Mucosa of rectum (tissue), 2 donors: ENCODE measurements at regions not wholly inside any gene's neighbourhood (a gene's known extent, or its start where the extent isn't known, plus 50 kb on each side); places are given as distances from the start of the nearest gene placed in this dataset.
A peak's percentile ranks its signal among the peaks of the same experiment; 100 is the strongest.
"Not testable (repeated sequence)": the region's sequence is repeated elsewhere in the genome, so short reads cannot be mapped to it uniquely, and the experiment has no call there.

Experiments
- H3K27ac ChIP-seq, 2 donors: one replicate each; pipeline ENCODE4 v1.7.0; 2013; ENCODE audit warnings: inconsistent platforms in 2 of 2, low read depth in 2 of 2, low read length in 2 of 2
- H3K27me3 ChIP-seq, 2 donors: one replicate each; pipeline ENCODE4 v1.7.0; 2013; ENCODE audit warnings: low read length in 2 of 2; ENCODE audit not compliant: control insufficient read depth in 2 of 2, insufficient read depth in 2 of 2
- H3K36me3 ChIP-seq, 2 donors: one replicate each; pipeline ENCODE4 v1.7.0; 2013; ENCODE audit warnings: low read length in 2 of 2; ENCODE audit not compliant: control insufficient read depth in 2 of 2, insufficient read depth in 2 of 2
- H3K4me1 ChIP-seq, 2 donors: one replicate each; pipeline ENCODE4 v1.7.0; 2013; ENCODE audit warnings: low read length in 2 of 2, mild to moderate bottlenecking in 1 of 2; ENCODE audit not compliant: control insufficient read depth in 2 of 2, insufficient read depth in 2 of 2
- H3K4me3 ChIP-seq, 2 donors: one replicate each; pipeline ENCODE4 v1.7.0; 2013; ENCODE audit warnings: low read length in 2 of 2
- H3K9ac ChIP-seq, 2 donors: one replicate each; pipeline ENCODE4 v1.7.0; 2013; ENCODE audit warnings: low read length in 2 of 2, low read depth in 1 of 2, mild to moderate bottlenecking in 1 of 2
- H3K9me3 ChIP-seq, 2 donors: one replicate each; pipeline ENCODE4 v1.7.0; 2013; ENCODE audit warnings: low read length in 2 of 2; ENCODE audit not compliant: control insufficient read depth in 2 of 2
- donor health status: healthy.
- donor health status: Normal muscosa, but diverticular disease.

DNA sequence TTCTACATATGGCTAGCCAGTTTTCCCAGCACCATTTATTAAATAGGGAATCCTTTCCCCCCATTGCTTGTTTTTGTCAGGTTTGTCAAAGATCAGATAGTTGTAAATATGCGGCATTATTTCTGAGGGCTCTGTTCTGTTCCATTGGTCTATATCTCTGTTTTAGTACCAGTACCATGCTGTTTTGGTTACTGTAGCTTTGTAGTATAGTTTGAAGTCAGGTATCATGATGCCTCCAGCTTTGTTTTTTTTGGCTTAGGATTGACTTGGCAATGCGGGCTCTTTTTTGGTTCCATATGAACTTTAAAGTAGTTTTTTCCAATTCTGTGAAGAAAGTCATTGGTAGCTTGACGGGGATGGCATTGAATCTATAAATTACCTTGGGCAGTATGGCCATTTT is 60.0 kb upstream of the GPC3 start:
- not testable (repeated sequence) for H3K27me3 ChIP-seq, H3K9ac ChIP-seq, H3K4me1 ChIP-seq, H3K27ac ChIP-seq, H3K9me3 ChIP-seq, H3K36me3 ChIP-seq, H3K4me3 ChIP-seq

DNA sequence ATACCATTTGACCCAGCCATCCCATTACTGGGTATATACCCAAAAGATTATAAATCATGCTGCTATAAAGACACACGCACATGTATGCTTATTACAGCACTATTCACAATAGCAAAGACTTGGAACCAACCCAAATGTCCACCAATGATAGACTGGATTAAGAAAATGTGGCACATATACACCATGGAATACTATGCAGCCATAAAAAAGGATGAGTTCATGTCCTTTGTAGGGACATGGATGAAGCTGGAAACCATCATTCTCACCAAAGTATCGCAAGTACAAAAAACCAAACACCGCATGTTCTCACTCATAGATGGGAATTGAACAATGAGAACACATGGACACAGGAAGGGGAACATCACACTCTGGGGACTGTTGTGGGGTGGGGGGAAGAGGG is 81.7 kb upstream of the GPC3 start:
- not testable (repeated sequence) for H3K4me1 ChIP-seq, H3K27me3 ChIP-seq, H3K9me3 ChIP-seq, H3K4me3 ChIP-seq, H3K9ac ChIP-seq, H3K36me3 ChIP-seq, H3K27ac ChIP-seq

DNA sequence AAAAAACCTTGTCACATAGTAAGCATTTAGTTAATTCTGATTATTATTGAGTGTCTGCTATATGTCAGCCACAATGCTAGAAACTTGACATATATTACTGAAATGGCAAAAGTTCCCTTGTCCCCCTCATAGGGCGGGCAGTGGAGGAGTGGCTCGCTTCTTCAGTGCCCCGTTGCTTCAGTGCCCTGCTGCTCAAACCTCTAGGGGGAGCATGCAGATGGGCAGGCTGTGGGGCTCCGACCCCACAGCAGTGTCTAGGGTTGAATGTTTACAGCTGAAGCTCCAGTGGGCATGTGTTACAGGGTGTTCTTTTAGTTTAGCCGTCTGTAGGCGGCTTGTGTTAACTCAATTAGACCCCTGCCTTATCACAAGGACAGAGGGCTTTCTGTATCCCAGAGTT is 86.5 kb upstream of the GPC3 start:
- not testable (repeated sequence) for H3K27ac ChIP-seq, H3K4me3 ChIP-seq, H3K9ac ChIP-seq, H3K4me1 ChIP-seq, H3K36me3 ChIP-seq, H3K9me3 ChIP-seq, H3K27me3 ChIP-seq

DNA sequence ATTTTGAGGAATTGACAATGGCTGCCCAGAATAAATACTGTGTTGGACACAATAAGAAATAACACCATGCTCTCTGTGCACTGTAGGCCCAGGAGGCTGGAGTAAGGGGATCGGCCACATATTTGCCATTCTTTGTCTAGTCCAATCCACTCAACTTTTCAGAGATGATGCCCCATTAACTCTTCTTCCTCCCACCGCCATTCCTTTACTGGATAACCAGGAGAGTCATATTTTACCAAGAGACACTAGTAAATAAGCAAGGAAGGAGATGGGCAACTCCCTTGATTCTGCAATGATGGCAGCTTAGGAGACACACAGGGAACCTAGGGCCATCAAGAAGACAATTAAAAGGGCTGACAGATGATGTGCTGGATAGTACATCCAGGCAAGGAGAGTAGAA is 87.9 kb upstream of the GPC3 start:
- no peaks in the 10 kb centered on the region for H3K36me3 ChIP-seq
- peaks cover 2 to 6% of the 10 kb centered on the region in 2 donors for H3K27me3 ChIP-seq
- H3K4me3 ChIP-seq: no peak overlapping the region
- peaks cover 0 to 8% of the 10 kb centered on the region in 2 donors for H3K9me3 ChIP-seq
- H3K27ac ChIP-seq: no peak overlapping the region
- H3K9ac ChIP-seq: no peak overlapping the region
- no peaks in the 10 kb centered on the region for H3K4me1 ChIP-seq

DNA sequence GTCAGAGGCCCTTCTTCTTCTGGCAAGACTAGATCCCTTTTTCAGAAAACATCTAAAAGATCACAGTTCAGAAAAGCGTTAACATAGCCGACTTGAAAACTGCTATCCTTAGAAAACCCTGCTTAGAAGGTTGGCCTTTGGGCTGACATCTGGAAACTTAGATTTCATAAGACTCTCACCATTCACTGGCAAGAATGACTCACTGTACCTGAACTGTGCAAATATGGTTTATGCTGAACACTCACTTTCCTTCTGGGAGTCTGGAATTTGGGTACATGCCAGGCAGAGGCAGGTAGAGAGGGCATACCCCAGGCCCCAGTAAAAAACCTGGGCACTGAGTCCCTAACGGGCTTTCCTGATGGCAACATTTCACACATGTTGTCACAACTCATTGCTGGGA is 88.8 kb upstream of the GPC3 start:
- no peaks in the 10 kb centered on the region for H3K4me1 ChIP-seq
- H3K9me3 ChIP-seq: peaks cover 0 to 8% of the 10 kb centered on the region in 2 donors
- no peak overlapping the region for H3K4me3 ChIP-seq
- H3K9ac ChIP-seq: no peak overlapping the region
- no peak overlapping the region for H3K27ac ChIP-seq
- H3K27me3 ChIP-seq: peaks cover 2 to 6% of the 10 kb centered on the region in 2 donors
- no peaks in the 10 kb centered on the region for H3K36me3 ChIP-seq

DNA sequence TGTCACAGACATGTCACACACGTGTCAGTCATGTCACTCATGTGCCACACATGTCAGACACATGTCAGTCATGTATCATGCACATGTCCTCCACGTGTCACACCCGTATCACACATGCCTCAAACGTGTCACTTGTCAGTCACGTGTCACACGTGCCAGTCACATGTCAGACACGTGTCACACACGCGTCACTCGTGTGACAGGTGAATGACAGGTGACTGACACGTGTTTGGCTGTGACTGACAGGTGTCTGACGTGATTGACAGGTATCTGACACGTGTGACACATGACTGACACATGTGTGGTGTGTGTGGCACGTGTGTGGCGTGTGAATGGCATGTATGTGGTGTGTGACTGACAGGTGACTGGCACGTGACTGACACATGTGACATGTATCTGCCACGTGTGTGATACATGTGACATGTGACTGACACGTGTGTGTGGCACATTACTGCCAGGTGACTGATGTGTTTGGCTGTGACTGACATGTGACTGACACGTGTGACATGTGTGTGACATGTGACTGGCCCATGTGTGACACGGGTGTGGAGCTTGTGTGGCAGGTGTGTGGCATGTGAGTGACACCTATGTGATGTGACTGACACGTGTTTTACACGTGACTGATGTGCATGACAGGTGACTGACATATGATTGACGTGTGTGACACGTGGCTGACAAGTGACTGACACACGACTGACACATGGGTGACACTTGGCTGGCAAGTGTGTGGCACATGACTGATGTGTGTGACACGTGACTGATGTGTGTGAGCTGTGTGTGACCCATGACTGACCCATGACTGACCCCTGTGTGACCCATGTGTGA is 90.7 kb upstream of the GPC3 start:
- no peaks in the 10 kb centered on the region for H3K36me3 ChIP-seq
- peak overlapping the region in 1 of 2 donors; percentile 9 for H3K4me3 ChIP-seq
- H3K9me3 ChIP-seq: peaks cover 0 to 8% of the 10 kb centered on the region in 2 donors
- no peak overlapping the region for H3K27ac ChIP-seq
- H3K27me3 ChIP-seq: peaks cover under 1 to 2% of the 10 kb centered on the region in 2 donors
- no peaks in the 10 kb centered on the region for H3K4me1 ChIP-seq
- no peak overlapping the region for H3K9ac ChIP-seq

DNA sequence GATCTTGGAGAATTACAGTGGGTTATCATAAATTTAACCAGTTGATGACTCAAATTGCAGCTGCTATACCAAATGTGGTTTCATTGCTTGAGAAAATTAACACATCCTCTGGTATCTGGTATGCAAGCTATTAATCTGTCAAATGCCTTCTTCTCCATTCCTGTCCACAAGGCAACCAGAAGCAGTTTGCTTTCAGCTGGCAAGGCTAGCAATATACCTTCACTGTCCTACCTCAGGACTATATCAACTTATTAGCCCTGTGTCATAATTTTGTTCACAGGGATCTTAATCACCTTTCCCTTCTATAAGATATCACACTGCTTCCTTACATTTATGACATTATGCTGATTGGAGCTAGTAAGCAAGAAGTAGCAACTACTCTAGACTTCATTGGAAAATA is 110.0 kb upstream of the GPC3 start:
- Histone ChIP-seq H3K9ac (no peak overlapping the region), H3K27me3 (peaks cover 5% of the 10 kb centered on the region in 2 donors), H3K4me1 (no peaks in the 10 kb centered on the region), H3K27ac (no peak overlapping the region), H3K4me3 (no peak overlapping the region), H3K36me3 (no peaks in the 10 kb centered on the region), H3K9me3 (no peaks in the 10 kb centered on the region)

DNA sequence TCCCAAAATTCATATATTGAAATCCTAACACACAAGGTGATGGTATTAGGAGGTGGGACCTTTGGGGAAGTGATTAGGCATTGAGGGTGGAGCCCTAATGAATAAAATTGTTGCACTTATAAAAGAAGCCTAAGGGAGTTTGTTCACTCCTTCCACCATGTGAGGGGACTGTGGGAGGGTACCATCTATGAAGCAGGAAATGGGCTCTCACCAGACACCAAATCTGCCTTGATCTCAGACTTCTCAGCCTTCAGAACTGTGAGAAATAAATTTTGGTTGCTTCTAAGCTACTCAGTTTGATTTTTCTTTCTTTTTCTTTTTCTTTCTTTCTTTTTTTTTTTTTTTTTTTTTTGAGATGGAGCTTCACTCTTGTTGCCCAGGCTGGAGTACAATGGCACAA is 116.2 kb upstream of the GPC3 start:
- H3K27ac ChIP-seq: no peak overlapping the region
- no peak overlapping the region for H3K4me3 ChIP-seq
- no peak overlapping the region for H3K9ac ChIP-seq
- H3K36me3 ChIP-seq: no peaks in the 10 kb centered on the region
- no peaks in the 10 kb centered on the region for H3K4me1 ChIP-seq
- peaks cover 0 to 3% of the 10 kb centered on the region in 2 donors for H3K9me3 ChIP-seq
- H3K27me3 ChIP-seq: peaks cover 0 to 2% of the 10 kb centered on the region in 2 donors

DNA sequence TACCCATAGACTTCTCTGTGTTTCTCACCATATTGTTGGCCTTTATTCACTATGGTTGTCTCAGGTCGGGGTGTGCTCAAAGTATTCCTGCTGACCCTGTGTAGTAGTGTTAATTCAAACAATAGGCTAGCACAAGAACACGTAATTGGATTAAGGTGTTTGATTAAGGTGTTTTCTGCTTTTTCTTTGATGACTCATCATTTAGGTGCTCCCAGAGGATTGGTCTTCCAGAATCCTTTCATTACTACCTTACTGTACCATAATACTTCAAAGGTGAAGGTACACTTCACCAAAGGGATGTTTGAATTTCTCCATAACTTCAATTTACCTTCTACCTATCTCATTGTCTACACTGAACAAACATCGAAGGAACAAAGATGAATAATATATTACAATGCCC is 121.7 kb upstream of the CCDC160 start:
- Histone ChIP-seq H3K36me3 (no peaks in the 10 kb centered on the region), H3K9me3 (no peaks in the 10 kb centered on the region), H3K9ac (no peak overlapping the region), H3K27ac (no peak overlapping the region), H3K4me3 (no peak overlapping the region), H3K4me1 (no peaks in the 10 kb centered on the region), H3K27me3 (no peaks in the 10 kb centered on the region)

DNA sequence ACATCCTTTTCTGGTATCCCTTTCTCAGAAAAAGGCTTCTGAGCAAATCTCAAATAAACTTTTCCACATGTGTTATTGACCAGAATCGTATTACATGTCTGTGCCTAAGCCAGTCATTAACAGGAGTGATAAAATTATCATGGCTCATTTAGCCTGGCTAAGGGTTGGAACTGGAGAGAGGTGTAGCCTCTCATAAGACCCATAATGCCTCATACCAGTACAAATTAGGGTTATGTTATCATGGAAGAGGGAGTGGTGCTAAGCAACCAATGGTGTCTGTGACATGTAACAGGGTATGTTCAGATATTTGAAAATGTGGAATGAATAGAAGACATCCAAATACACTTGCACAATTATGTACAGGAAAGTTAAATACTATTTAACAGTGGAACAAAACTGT is 99.6 kb upstream of the CCDC160 start:
- no peaks in the 10 kb centered on the region for H3K4me1 ChIP-seq
- no peak overlapping the region for H3K4me3 ChIP-seq
- H3K9ac ChIP-seq: no peak overlapping the region
- no peak overlapping the region for H3K27ac ChIP-seq
- H3K9me3 ChIP-seq: no peaks in the 10 kb centered on the region
- no peaks in the 10 kb centered on the region for H3K36me3 ChIP-seq
- peaks cover 0 to 8% of the 10 kb centered on the region in 2 donors for H3K27me3 ChIP-seq
